Testis (tissue), 2 donors: ENCODE measurements at regions not wholly inside any gene's neighbourhood (a gene's known extent, or its start where the extent isn't known, plus 50 kb on each side); places are given as distances from the start of the nearest gene placed in this dataset.

Experiments
- CTCF ChIP-seq, 3 experiments: fragments of 450-650 bp in 2 of 3; fragments of 200-600 bp in 1 of 3; sonication (generic) in 1 of 3; IDR thresholded peaks; one replicate each; pipeline ENCODE4 v1.5.1; 2016 to 2019; ENCODE audit warnings: antibody characterized with exemption in 3 of 3, mild to moderate bottlenecking in 2 of 3, moderate library complexity in 1 of 3
- POLR2A ChIP-seq: fragments of 450-650 bp; IDR thresholded peaks from one replicate; pipeline ENCODE4 v1.6.1; 2017; ENCODE audit warnings: antibody characterized with exemption, mild to moderate bottlenecking, moderate library complexity

- no peak for TF ChIP-seq CTCF (IDR thresholded peaks at IDR 0.05)
- TF ChIP-seq POLR2A: no peak
Measured at GRCh38 chr11:123303924-123304323, 108.9 kb upstream of the CLMP start.
